DOHH2 (cell line): ENCODE measurements at regions not wholly inside any gene's neighbourhood (a gene's known extent, or its start where the extent isn't known, plus 50 kb on each side); places are given as distances from the start of the nearest gene placed in this dataset.

Source experiments
- CTCF ChIP-seq: fragments of 200-600 bp; sonication (generic); IDR thresholded peaks from one replicate; pipeline ENCODE4 v1.5.1; 2014; ENCODE audit warnings: antibody characterized with exemption, mild to moderate bottlenecking, low read depth, low read length; ENCODE audit not compliant: poor library complexity, severe bottlenecking
- EZH2phosphoT487 ChIP-seq: fragments of 200-600 bp; sonication (generic); IDR thresholded peaks from 2 replicates; pipeline ENCODE4 v1.6.1; 2017; ENCODE audit warnings: borderline replicate concordance, mild to moderate bottlenecking, antibody characterized with exemption, low read length, moderate library complexity, mixed read lengths

GRCh38 chr12:4852308-4852707 lies 57.4 kb upstream of the KCNA1 start:
- no peak for TF ChIP-seq CTCF
- TF ChIP-seq EZH2phosphoT487: no peak
